Subcutaneous abdominal adipose tissue (tissue), 5 donors: ENCODE measurements at regions not wholly inside any gene's neighbourhood (a gene's known extent, or its start where the extent isn't known, plus 50 kb on each side); places are given as distances from the start of the nearest gene placed in this dataset.
A peak's percentile ranks its signal among the peaks of the same experiment; 100 is the strongest.

Source experiments
- H3K27ac ChIP-seq: one replicate; pipeline ENCODE4 v1.7.0; 2013; ENCODE audit warnings: low read depth, mild to moderate bottlenecking, inconsistent platforms, low read length, moderate library complexity
- H3K27me3 ChIP-seq, 5 donors: one replicate each; pipeline ENCODE4 v1.7.0; 2013; ENCODE audit warnings: low read length in 5 of 5, inconsistent platforms in 1 of 5; ENCODE audit not compliant: control insufficient read depth in 5 of 5, insufficient read depth in 4 of 5
- H3K36me3 ChIP-seq, 5 donors: one replicate each; pipeline ENCODE4 v1.7.0; 2013; ENCODE audit warnings: low read length in 5 of 5; ENCODE audit not compliant: control insufficient read depth in 5 of 5, insufficient read depth in 5 of 5
- H3K4me1 ChIP-seq, 5 donors: one replicate each; pipeline ENCODE4 v1.7.0; 2013; ENCODE audit warnings: low read length in 5 of 5, mild to moderate bottlenecking in 3 of 5, moderate library complexity in 1 of 5; ENCODE audit not compliant: control insufficient read depth in 5 of 5, insufficient read depth in 5 of 5
- H3K4me3 ChIP-seq, 5 donors: one replicate each; pipeline ENCODE4 v1.7.0; 2013; ENCODE audit warnings: low read length in 5 of 5, low read depth in 1 of 5
- H3K9ac ChIP-seq, 5 donors: one replicate each; pipeline ENCODE4 v1.7.0; 2013; ENCODE audit warnings: low read length in 5 of 5, mild to moderate bottlenecking in 4 of 5, moderate library complexity in 3 of 5
- H3K9me3 ChIP-seq, 5 donors: one replicate each; pipeline ENCODE4 v1.7.0; 2013; ENCODE audit warnings: low read length in 5 of 5; ENCODE audit not compliant: control insufficient read depth in 5 of 5
- donor health status: healthy.
- donor health status: healthy.
- donor health status: healthy.
- donor health status: healthy.
- donor health status: healthy.

DNA sequence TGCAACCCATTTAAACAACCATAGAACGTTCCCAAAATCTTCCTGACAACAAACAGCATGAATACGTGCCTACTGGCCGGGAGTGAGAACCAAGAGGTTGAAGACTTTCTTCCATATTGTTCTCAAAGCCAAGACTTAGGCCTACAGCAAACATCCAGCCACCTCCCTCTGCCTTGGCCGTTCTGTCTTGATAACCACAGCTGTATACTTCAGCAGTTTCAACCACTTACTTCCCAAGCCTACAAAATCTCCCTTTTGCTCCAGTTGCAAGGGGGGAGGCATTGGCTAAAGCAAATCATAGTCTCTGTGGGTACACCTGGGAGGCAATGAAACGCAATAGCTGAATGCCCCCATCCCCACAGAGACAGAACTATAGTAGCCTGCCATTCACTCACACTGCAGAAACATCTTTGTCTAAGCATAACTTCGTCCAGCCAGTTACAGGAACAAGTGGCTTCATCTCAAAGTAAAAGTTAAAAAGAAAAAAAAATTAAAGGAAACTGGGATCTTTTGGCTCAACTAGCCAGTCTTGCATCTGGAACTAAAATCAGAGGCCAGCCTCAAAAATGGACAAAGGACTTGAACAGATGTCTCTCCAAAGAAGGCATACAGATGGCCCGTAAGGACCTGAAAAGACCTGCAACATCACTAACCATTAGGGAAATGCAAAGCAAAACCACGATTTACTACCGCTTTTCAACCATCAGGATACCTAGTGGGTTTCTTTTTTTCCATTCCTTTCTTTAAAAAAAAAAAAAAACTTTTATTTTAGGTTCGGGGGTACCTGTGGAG lies 186.0 kb downstream of the PSMG1 start:
- no peaks in the 10 kb centered on the region for H3K36me3 ChIP-seq
- no peaks in the 10 kb centered on the region for H3K27me3 ChIP-seq
- H3K4me3 ChIP-seq, result no peak overlapping the region
- H3K27ac ChIP-seq, result no peak overlapping the region
- no peaks in the 10 kb centered on the region for H3K9me3 ChIP-seq
- H3K4me1 ChIP-seq, result peaks cover 7 to 78% (median 34%) of the 10 kb centered on the region in 5 donors
- H3K9ac ChIP-seq, result no peak overlapping the region

DNA sequence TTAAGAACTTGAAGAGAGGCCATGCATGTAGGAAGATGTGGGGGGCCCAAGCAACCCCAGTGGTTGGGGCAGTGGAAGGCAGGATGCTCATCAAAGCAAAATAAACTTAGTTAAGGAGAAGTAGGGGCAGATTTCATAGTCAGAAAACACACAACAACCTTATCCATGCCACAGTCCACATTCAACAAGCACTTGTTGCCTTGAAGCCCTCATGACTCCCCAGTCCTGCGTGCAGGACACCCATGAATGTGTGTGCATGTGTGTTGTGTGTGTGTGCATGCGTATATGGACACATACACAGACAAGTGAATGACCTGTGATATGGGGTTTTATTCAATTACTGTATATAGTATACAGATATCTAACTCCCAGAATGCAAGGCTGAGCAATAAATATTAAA lies 186.9 kb downstream of the PSMG1 start:
- Histone ChIP-seq H3K4me3 (no peak overlapping the region), H3K27me3 (no peaks in the 10 kb centered on the region), H3K27ac (no peak overlapping the region), H3K36me3 (no peaks in the 10 kb centered on the region), H3K9ac (no peak overlapping the region), H3K9me3 (no peaks in the 10 kb centered on the region), H3K4me1 (peaks cover 5 to 78% (median 40%) of the 10 kb centered on the region in 5 donors)

DNA sequence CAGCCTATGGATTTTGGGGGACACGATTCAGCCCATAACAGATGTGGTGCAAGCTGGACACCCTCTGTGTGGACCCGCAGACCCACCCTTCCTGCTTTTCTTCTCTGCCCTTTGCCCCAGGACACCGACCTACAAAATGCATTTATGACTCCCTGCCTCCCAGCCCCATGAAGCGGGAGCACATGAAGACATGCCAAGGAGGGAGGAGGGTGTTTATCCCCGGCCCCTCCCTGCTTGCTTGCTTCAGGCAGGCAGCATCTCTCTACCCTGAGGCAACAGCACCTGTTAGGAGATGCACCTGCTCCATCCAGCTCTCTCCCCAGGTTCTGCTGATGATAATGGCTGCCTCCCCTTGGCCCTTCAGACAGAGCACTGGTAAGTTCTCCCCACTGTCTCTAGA lies 187.5 kb downstream of the PSMG1 start:
- Histone ChIP-seq H3K9me3 (no peaks in the 10 kb centered on the region), H3K4me3 (no peak overlapping the region), H3K4me1 (peaks cover 5 to 78% (median 35%) of the 10 kb centered on the region in 5 donors), H3K9ac (no peak overlapping the region), H3K27ac (no peak overlapping the region), H3K27me3 (peaks cover 0 to under 1% (median 0%) of the 10 kb centered on the region in 5 donors), H3K36me3 (no peaks in the 10 kb centered on the region)

DNA sequence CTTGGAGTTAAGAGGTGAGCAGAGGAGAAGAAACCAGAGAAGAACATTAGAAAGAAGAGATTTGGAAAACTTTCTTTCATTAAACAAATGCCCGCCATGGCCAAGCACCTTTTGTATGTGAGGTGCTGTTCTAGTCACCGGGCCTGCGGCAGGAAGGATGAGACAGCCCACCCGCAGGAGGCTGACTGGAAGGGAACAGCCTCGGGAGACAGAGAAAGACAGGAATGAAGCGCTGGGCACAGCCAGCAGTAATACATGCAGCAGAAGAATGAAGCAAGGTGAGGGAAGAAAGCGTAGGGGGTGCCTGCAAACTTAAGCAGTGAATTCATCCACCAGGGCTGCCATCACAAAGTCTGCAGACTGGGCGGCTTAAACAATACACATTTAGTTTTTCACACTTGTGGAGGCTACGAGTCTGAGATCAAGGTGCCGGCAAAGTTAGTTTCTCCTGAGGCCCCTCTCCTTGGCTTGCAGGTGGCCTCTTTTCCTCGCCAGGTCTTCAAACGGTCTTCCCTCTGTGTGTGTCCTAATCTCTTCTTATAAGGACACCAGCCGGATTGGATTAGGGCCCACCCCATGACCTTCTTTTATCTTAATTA lies 188.1 kb downstream of the PSMG1 start:
- Histone ChIP-seq H3K27ac (no peak overlapping the region), H3K4me3 (no peak overlapping the region), H3K4me1 (peaks cover 5 to 79% (median 38%) of the 10 kb centered on the region in 5 donors), H3K9ac (no peak overlapping the region), H3K9me3 (no peaks in the 10 kb centered on the region), H3K36me3 (no peaks in the 10 kb centered on the region), H3K27me3 (peaks cover 0 to 4% (median 0%) of the 10 kb centered on the region in 5 donors)

DNA sequence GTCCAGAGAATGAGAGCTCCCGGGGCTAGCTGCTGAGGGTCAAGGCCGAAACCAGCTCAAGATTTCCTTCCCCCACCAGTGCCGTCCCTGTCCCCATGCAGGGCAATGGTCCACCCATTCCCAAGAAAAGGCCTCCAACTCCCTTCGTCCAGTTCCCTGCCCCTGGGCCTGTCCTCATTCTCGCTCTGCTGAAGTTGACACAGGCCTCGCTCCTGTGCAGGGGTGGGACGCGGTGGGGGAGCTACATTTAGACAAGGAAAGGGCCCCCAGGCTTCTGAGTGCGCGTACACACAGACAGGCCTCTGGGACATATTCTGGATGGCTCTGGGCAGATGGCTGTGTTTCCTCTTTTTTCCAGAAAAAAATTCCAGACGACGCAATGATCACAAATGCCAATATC lies 188.3 kb downstream of the ETS2 start:
- H3K36me3 ChIP-seq, result no peaks in the 10 kb centered on the region
- H3K4me1 ChIP-seq, result peaks cover 7 to 83% (median 40%) of the 10 kb centered on the region in 5 donors
- no peaks in the 10 kb centered on the region for H3K9me3 ChIP-seq
- no peak overlapping the region for H3K27ac ChIP-seq
- no peak overlapping the region for H3K4me3 ChIP-seq
- H3K9ac ChIP-seq, result no peak overlapping the region
- H3K27me3 ChIP-seq, result peaks cover 0 to 9% (median 0%) of the 10 kb centered on the region in 5 donors

DNA sequence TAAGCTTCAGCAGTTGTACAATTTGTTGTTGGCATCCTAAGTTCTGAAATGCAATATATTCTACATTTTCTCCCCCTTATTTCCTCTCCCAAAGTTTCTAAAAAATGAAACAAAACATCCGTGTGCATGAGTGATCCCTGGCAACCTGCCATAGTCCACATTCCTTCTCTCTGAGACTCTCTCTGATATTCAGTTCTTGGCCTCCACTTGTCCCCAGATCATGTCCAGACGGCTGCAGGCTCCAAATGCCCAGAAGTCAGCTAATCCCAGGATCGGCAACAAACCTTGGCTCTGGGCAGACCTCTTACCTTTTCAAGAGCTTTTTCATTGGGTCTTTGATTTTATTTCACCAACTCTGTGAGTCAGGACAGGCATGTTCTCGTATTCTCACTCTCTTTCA lies 187.8 kb downstream of the ETS2 start:
- H3K36me3 ChIP-seq, result no peaks in the 10 kb centered on the region
- peaks cover 7 to 83% (median 37%) of the 10 kb centered on the region in 5 donors for H3K4me1 ChIP-seq
- H3K9ac ChIP-seq, result no peak overlapping the region
- H3K9me3 ChIP-seq, result no peaks in the 10 kb centered on the region
- H3K27ac ChIP-seq, result no peak overlapping the region
- peaks cover 0 to 11% (median 0%) of the 10 kb centered on the region in 5 donors for H3K27me3 ChIP-seq
- H3K4me3 ChIP-seq, result no peak overlapping the region

DNA sequence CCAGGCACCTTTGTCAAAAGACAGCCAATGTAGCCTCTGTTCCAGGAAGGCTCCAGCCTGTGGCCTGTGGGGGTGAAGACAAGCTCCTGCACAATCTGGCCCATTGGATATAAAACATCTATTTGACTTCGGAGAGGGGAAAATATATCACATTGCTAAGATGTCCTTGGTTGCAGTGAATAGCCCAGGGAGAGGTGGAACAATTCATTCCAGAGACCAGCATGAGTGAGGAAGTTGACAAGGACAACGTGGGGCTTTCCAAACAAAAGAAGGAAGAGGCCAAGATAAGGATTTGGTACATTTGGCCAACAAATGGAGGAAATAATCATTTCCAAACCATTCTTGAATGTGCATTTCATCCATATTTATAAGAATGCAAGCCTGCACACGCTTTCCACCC lies 187.0 kb downstream of the ETS2 start:
- H3K4me1 ChIP-seq, result peaks cover 7 to 89% (median 37%) of the 10 kb centered on the region in 5 donors

DNA sequence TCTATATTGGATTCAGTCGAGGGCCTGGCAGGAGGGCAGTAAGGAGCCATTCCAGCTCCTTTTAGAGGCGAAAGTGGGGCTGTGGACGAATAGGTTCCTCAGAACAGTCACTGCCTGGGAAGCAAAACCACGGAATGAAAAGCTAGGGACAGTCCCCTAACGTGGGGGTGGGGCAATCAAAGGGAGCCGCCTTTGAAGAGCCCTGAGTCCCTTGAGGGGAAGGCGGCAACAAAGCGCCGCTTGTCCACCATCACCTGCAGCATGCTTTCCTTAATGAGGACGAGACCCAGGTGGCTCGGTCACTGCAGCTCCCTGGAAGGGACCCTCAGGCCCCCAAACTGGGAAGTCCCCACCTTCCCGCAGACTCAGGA lies 184.7 kb downstream of the ETS2 start:
- Histone ChIP-seq H3K36me3 (no peaks in the 10 kb centered on the region), H3K4me3 (no peak overlapping the region), H3K9ac (no peak overlapping the region), H3K9me3 (no peaks in the 10 kb centered on the region), H3K27me3 (peaks cover 0 to 20% (median 3%) of the 10 kb centered on the region in 5 donors), H3K4me1 (peaks cover 11 to 88% (median 45%) of the 10 kb centered on the region in 5 donors), H3K27ac (no peak overlapping the region)

More for the DNA sequence above, 187.0 kb downstream of the ETS2 start:
- Histone ChIP-seq H3K27ac (peak overlapping the region; percentile 55), H3K9me3 (no peaks in the 10 kb centered on the region), H3K27me3 (peaks cover 0 to 11% (median 0%) of the 10 kb centered on the region in 5 donors), H3K9ac (no peak overlapping the region), H3K4me3 (no peak overlapping the region), H3K36me3 (no peaks in the 10 kb centered on the region)

DNA sequence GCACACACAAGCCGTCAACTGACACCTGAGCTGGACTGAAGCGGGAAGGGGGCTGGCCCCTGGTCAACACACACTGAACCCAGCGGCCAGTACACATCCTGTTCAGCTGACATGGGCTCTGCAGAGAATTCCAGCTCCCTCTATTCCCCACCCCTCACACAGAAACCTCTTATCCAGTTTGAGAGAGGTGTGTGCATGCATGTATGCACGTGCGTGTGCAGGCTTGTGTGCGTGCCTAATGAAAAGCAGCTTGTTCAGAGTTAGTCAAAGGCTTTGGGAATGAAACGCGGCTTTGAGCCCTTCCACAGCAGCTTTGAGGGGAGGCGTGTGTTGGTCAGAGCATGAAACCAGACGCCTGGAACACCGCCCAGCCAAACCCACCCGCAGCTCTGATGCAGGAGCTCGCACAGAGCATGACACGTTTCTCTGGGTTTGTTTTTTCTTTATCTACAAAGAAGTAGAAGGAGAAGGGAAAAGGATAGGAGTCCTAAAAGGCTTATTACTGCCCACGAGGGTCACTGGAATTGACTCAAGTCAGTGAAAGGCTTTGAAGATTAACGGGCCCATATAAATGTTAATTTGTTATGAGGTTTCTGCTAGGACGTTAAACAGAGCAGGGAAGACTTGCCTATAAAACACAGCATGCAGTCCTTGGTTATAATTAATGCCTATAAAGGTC lies 184.2 kb downstream of the ETS2 start:
- H3K36me3 ChIP-seq, result no peaks in the 10 kb centered on the region
- H3K4me1 ChIP-seq, result peaks cover 13 to 83% (median 50%) of the 10 kb centered on the region in 5 donors
- no peak overlapping the region for H3K4me3 ChIP-seq
- H3K27me3 ChIP-seq, result peaks cover 0 to 20% (median 5%) of the 10 kb centered on the region in 5 donors
- no peak overlapping the region for H3K9ac ChIP-seq
- no peaks in the 10 kb centered on the region for H3K9me3 ChIP-seq
- no peak overlapping the region for H3K27ac ChIP-seq

DNA sequence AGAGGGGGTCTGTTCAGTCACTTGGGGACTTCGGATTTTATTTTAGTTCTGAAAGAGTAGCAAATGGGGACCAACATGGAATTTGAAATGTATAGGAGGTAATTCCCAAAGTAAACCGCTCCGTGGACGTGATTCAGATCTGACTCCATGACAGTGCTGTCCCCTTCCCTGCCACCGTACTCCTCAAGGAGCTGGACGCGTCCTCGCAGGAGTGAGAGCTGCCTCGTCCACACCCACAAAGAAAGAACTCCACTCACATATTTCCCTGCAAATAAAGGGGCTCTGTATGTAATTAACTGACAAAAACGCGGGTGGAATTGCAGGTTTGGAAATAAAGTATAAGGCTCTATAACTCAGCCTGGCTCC lies 183.6 kb downstream of the ETS2 start:
- Histone ChIP-seq H3K27ac (no peak overlapping the region), H3K9ac (no peak overlapping the region), H3K4me1 (peaks cover 15 to 84% (median 53%) of the 10 kb centered on the region in 5 donors), H3K27me3 (peaks cover 0 to 20% (median 7%) of the 10 kb centered on the region in 5 donors), H3K4me3 (no peak overlapping the region), H3K9me3 (no peaks in the 10 kb centered on the region), H3K36me3 (no peaks in the 10 kb centered on the region)
